RKO (cell line): ENCODE measurements at regions not wholly inside any gene's neighbourhood (a gene's known extent, or its start where the extent isn't known, plus 50 kb on each side); places are given as distances from the start of the nearest gene placed in this dataset.

Source experiments
- DNase-seq: peaks from one replicate; pipeline ENCODE4 v3.0.0-alpha.2; 2016; ENCODE audit warnings: low spot score

DNA sequence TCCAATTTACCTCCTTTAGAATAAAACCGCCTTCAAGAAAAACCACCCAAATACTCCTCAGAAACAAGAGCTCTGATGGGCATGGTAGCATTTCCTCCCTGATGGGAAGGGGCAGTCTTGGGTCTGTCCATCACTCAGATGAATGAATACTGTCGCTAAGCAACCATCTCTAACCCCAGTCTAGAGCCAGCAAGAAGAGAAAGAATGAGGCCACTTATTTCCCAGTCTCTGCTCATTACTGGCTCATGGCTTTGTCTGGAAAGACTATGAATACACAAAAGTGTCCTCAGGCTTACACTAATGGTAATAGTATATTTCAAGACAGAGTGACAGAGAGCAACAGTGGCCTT is 51.0 kb upstream of the F3 start:
- DNase-seq, result no peak

DNA sequence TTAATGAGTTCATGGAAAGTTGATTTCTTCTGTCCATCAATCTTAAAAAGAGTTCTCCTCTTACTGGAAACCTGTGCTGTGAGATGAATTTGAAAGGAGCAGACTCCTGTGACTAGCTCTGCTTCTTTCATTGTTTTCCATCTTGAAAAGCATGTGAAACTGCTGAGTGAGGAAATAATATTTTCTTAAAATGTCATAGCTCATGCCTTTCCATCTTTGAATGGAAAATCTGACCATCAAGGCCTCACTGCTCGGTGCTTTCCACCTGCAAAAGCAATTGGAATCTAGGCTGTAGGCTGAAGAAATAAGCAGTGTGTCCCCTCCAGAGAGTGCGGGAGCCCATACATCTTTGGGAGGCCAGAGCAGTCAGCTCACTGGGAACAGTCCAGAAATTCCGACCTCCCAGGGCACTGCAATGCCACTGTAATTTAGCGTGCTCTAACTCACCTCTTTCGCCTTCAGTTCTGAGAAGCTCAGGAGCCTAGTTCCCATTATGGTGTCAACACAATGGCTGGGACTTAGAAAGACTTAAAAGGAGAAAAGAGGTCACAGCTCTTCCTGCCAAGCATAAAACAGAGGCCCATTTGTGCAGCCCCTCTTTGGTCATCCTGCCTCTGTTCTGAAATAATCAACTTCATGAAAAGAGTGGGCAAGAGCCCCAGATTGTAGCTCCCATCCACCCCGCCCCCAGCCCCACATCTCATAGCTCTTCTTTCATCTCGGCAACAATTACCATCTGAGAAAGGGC is 50.4 kb upstream of the F3 start:
- no peak for DNase-seq
